Lower leg skin (tissue), 3 donors: ENCODE measurements at regions not wholly inside any gene's neighbourhood (a gene's known extent, or its start where the extent isn't known, plus 50 kb on each side); places are given as distances from the start of the nearest gene placed in this dataset.

Experiments used
- POLR2A ChIP-seq, 2 donors: fragments of 450-650 bp; IDR thresholded peaks; one replicate each; pipeline ENCODE4 v1.6.1; 2016 to 2017; ENCODE audit warnings: antibody characterized with exemption in 2 of 2, mild to moderate bottlenecking in 1 of 2, moderate library complexity in 1 of 2
- TF ChIP-seq, protein P1 (sequence below), 3 donors: fragments of 450-650 bp; IDR thresholded peaks; one replicate each; pipeline ENCODE4 v1.5.1; 2016; ENCODE audit warnings: antibody characterized with exemption in 3 of 3, mild to moderate bottlenecking in 3 of 3, moderate library complexity in 2 of 3

DNA sequence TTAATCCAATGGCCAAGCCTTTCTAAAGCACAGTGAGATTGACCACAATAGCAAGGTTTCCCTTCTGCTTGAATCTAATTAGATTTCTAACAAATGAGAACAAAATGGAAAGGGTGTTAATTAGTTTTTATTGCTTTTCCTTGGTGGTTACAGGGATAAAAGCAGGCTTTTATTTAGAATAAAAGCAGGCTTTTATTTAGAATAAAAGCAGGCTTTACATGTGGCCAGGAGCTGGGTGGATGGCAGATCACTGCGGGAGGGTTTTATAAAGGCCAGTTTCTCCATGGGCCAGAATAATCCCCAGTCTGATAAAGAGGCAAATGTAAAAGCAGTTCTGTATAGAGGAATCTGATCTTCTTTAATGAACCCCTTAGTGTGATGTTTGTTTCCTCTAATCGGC is 470.2 kb downstream of the TMEM232 start:
- no peak for TF ChIP-seq POLR2A (IDR thresholded peaks at IDR 0.05)
- TF ChIP-seq, protein P1, sequence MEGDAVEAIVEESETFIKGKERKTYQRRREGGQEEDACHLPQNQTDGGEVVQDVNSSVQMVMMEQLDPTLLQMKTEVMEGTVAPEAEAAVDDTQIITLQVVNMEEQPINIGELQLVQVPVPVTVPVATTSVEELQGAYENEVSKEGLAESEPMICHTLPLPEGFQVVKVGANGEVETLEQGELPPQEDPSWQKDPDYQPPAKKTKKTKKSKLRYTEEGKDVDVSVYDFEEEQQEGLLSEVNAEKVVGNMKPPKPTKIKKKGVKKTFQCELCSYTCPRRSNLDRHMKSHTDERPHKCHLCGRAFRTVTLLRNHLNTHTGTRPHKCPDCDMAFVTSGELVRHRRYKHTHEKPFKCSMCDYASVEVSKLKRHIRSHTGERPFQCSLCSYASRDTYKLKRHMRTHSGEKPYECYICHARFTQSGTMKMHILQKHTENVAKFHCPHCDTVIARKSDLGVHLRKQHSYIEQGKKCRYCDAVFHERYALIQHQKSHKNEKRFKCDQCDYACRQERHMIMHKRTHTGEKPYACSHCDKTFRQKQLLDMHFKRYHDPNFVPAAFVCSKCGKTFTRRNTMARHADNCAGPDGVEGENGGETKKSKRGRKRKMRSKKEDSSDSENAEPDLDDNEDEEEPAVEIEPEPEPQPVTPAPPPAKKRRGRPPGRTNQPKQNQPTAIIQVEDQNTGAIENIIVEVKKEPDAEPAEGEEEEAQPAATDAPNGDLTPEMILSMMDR (IDR thresholded peaks at IDR 0.05): no peak
